ENCODE measurements at regions not wholly inside any gene's neighbourhood (a gene's known extent, or its start where the extent isn't known, plus 50 kb on each side); places are given as distances from the start of the nearest gene placed in this dataset.

DNA sequence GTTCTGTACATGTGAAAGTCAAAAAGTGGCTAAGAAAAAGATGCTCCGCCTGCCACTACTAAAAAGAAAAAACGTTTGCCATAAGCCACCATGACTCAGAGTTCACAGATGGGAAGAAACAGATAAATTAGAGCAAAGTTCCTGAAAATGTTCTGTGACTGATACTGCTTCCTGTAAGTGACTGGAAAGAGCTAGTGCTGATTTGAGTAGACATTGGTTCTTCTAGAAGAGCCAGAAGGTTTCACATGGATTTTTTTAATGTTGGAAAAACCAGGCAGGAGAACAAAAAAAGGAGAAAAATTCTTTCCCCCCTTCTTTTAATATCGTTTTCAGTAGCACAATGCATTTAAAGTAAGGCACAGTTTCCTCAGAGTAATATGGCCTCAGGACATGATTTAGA, 221.4 kb downstream of the HLX start:
- H3K9me3 ChIP-seq (ENCODE audit: control insufficient read depth, insufficient read depth, low read length) = no peaks in the 10 kb centered on the region
- no peaks in the 10 kb centered on the region for H3K4me1 ChIP-seq (ENCODE audit: control insufficient read depth, insufficient read depth, low read length)
- no peak overlapping the region for H3K9ac ChIP-seq (ENCODE audit: low read depth, low read length)

GRCh38 chr1:221101807-221102605, 222.8 kb downstream of the HLX start:
- Histone ChIP-seq H3K4me3 (ENCODE audit: low read depth, low read length) (no peak overlapping the region), H3K36me3 (ENCODE audit: control insufficient read depth, insufficient read depth, low read length) (no peaks in the 10 kb centered on the region), H3K9me3 (ENCODE audit: control insufficient read depth, insufficient read depth, low read length) (no peaks in the 10 kb centered on the region), H3K4me1 (ENCODE audit: control insufficient read depth, insufficient read depth, low read length) (no peaks in the 10 kb centered on the region), H3K9ac (ENCODE audit: low read depth, low read length) (no peak overlapping the region), H3K27me3 (ENCODE audit: control insufficient read depth, insufficient read depth, low read length) (no peaks in the 10 kb centered on the region)

More for the DNA sequence above, 221.4 kb downstream of the HLX start:
- no peaks in the 10 kb centered on the region for H3K36me3 ChIP-seq (ENCODE audit: control insufficient read depth, insufficient read depth, low read length)
- H3K27me3 ChIP-seq (ENCODE audit: control insufficient read depth, insufficient read depth, low read length) = no peaks in the 10 kb centered on the region
- no peak overlapping the region for H3K4me3 ChIP-seq (ENCODE audit: low read depth, low read length)

DNA sequence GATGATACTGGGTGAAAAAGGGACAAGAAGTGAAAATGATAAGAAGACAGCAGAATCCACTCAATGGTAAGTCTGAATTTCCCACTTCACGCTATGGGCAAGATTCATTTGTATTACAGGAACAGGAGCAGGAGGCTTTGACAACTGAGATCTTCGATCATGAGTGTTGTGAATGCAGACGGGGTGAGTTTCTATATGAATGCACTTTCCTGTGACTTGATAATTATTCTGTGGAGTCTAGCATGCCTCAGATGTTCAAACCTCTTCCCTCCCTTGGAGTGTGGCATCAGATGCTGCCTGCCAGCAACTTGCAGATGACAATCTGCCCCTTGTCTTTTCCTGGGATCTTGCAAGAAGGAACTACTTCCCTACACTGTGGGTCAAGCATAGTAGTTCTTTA, 225.4 kb downstream of the HLX start:
- H3K27me3 ChIP-seq (ENCODE audit: control insufficient read depth, insufficient read depth, low read length) = no peaks in the 10 kb centered on the region
- H3K36me3 ChIP-seq (ENCODE audit: control insufficient read depth, insufficient read depth, low read length) = no peaks in the 10 kb centered on the region
- no peaks in the 10 kb centered on the region for H3K4me1 ChIP-seq (ENCODE audit: control insufficient read depth, insufficient read depth, low read length)
- H3K4me3 ChIP-seq (ENCODE audit: low read depth, low read length) = no peak overlapping the region
- H3K9me3 ChIP-seq (ENCODE audit: control insufficient read depth, insufficient read depth, low read length) = no peaks in the 10 kb centered on the region
- no peak overlapping the region for H3K9ac ChIP-seq (ENCODE audit: low read depth, low read length)

- H3K4me3 ChIP-seq (ENCODE audit: low read depth, low read length) = no peak overlapping the region
- H3K9ac ChIP-seq (ENCODE audit: low read depth, low read length) = no peak overlapping the region
- no peaks in the 10 kb centered on the region for H3K9me3 ChIP-seq (ENCODE audit: control insufficient read depth, insufficient read depth, low read length)
- no peaks in the 10 kb centered on the region for H3K27me3 ChIP-seq (ENCODE audit: control insufficient read depth, insufficient read depth, low read length)
- H3K4me1 ChIP-seq (ENCODE audit: control insufficient read depth, insufficient read depth, low read length) = no peaks in the 10 kb centered on the region
- H3K36me3 ChIP-seq (ENCODE audit: control insufficient read depth, insufficient read depth, low read length) = no peaks in the 10 kb centered on the region
These were observed 226.3 kb downstream of the HLX start for GRCh38 chr1:221105578-221105977.

DNA sequence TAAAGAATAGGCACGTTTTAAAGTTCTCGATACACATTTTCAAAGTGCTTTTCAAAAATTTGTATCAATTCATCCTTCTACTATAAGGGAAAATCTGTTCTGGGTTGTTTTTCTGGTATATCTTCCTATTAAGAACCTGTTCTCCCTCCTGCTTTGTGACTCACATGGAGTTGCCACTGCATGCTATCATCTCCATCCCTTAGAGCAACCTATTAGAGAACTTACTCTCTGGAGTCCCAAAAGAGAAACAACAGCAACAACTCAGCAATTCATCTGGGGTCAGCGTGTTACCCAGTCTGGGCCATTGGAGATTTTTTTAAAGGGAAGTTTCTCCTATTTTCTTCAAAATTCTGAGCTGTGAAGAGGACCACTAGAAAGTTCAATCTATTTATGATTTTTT, 227.4 kb downstream of the HLX start:
- Histone ChIP-seq H3K4me3 (ENCODE audit: low read depth, low read length) (no peak overlapping the region), H3K27me3 (ENCODE audit: control insufficient read depth, insufficient read depth, low read length) (no peaks in the 10 kb centered on the region), H3K4me1 (ENCODE audit: control insufficient read depth, insufficient read depth, low read length) (no peaks in the 10 kb centered on the region), H3K9ac (ENCODE audit: low read depth, low read length) (no peak overlapping the region), H3K9me3 (ENCODE audit: control insufficient read depth, insufficient read depth, low read length) (no peaks in the 10 kb centered on the region), H3K36me3 (ENCODE audit: control insufficient read depth, insufficient read depth, low read length) (no peaks in the 10 kb centered on the region)

DNA sequence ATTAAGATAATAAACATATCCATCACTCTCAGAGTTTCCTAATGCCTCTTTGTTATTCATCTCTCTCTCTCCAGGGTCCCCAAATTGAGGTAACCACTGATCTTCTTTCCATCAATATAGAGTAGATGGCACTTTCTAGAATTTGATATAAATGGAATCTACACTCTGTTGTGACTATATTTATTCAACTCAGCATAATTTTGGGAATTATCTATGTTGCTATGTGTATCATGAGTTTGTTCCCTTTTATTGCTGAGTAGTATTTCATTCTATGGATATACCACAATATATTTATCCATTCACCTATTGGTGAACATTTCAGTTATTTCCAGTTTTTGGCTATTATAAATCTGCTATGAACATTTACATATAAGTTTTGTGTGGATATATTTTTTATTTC, 230.7 kb downstream of the HLX start:
- Histone ChIP-seq H3K9ac (ENCODE audit: low read depth, low read length) (no peak overlapping the region), H3K4me3 (ENCODE audit: low read depth, low read length) (no peak overlapping the region), H3K9me3 (ENCODE audit: control insufficient read depth, insufficient read depth, low read length) (no peaks in the 10 kb centered on the region), H3K4me1 (ENCODE audit: control insufficient read depth, insufficient read depth, low read length) (no peaks in the 10 kb centered on the region), H3K36me3 (ENCODE audit: control insufficient read depth, insufficient read depth, low read length) (no peaks in the 10 kb centered on the region), H3K27me3 (ENCODE audit: control insufficient read depth, insufficient read depth, low read length) (no peaks in the 10 kb centered on the region)

GRCh38 chr1:221117133-221117532, 237.9 kb downstream of the HLX start:
- H3K9me3 ChIP-seq (ENCODE audit: control insufficient read depth, insufficient read depth, low read length) = no peaks in the 10 kb centered on the region
- H3K27me3 ChIP-seq (ENCODE audit: control insufficient read depth, insufficient read depth, low read length) = no peaks in the 10 kb centered on the region
- no peaks in the 10 kb centered on the region for H3K4me1 ChIP-seq (ENCODE audit: control insufficient read depth, insufficient read depth, low read length)
- H3K4me3 ChIP-seq (ENCODE audit: low read depth, low read length) = no peak overlapping the region
- H3K9ac ChIP-seq (ENCODE audit: low read depth, low read length) = no peak overlapping the region
- H3K36me3 ChIP-seq (ENCODE audit: control insufficient read depth, insufficient read depth, low read length) = no peaks in the 10 kb centered on the region

DNA sequence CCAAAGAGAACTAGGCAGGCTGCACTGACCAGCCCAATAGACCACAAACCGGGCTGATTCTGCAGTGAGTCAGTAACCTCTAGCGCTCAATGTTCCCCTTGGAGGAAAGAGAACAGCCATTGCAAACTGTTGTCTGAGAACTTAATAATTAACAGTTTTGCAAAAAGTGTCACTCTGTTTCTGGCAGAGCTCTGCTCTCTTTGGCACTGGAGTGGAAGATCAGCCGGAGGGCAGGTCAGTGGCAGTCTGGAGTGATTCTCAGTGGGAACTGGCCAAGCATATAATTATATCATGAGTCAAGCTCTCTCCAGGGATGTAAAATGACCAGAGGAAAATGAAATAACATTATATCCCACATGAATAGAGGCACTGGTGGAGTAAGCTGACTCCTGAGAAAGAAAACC, 238.3 kb downstream of the HLX start:
- Histone ChIP-seq H3K27me3 (ENCODE audit: control insufficient read depth, insufficient read depth, low read length) (no peaks in the 10 kb centered on the region), H3K9ac (ENCODE audit: low read depth, low read length) (no peak overlapping the region), H3K4me3 (ENCODE audit: low read depth, low read length) (no peak overlapping the region), H3K36me3 (ENCODE audit: control insufficient read depth, insufficient read depth, low read length) (no peaks in the 10 kb centered on the region), H3K9me3 (ENCODE audit: control insufficient read depth, insufficient read depth, low read length) (no peaks in the 10 kb centered on the region), H3K4me1 (ENCODE audit: control insufficient read depth, insufficient read depth, low read length) (no peaks in the 10 kb centered on the region)

DNA sequence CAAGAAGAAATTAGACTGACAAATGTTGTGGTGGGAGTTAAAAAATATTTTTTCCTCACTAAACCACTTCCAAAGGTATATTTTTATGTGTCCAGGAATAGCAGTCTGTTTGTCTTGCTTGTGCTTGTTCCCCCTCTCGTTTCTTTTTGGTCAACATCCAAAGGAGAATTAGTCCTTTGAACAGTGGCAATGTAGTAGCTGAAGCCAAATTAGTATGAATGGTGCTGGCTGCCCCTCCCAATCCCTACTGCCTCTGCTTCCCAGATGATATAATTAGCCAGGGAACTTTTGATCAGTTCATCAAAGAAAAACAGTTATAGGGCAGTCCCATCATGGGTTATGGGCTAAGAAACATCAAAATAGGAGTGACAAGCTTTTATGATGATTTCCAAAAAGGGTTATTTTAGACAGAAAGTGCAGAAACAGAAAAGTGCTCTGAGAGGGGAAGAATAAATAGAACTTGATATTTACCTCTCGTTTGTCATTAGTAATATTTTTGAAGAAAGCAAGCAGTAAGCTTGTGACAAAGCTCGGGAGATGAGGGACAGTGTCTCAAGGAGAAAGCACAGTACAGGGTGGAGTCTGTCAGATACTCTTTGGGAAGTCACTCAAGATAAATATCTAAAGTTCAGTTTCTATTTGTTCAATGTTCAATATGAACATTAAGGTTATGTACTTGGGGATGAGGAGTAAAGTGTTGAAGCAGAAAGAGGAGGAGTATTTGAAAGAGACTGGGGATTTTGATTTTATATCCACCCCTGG, 239.1 kb downstream of the HLX start:
- H3K36me3 ChIP-seq (ENCODE audit: control insufficient read depth, insufficient read depth, low read length) = no peaks in the 10 kb centered on the region
- no peaks in the 10 kb centered on the region for H3K27me3 ChIP-seq (ENCODE audit: control insufficient read depth, insufficient read depth, low read length)
- H3K9me3 ChIP-seq (ENCODE audit: control insufficient read depth, insufficient read depth, low read length) = no peaks in the 10 kb centered on the region
- no peak overlapping the region for H3K9ac ChIP-seq (ENCODE audit: low read depth, low read length)
- H3K4me3 ChIP-seq (ENCODE audit: low read depth, low read length) = no peak overlapping the region
- H3K4me1 ChIP-seq (ENCODE audit: control insufficient read depth, insufficient read depth, low read length) = no peaks in the 10 kb centered on the region

GRCh38 chr1:221118938-221119320, 239.7 kb downstream of the HLX start:
- Histone ChIP-seq H3K4me3 (ENCODE audit: low read depth, low read length) (no peak overlapping the region), H3K36me3 (ENCODE audit: control insufficient read depth, insufficient read depth, low read length) (no peaks in the 10 kb centered on the region), H3K9ac (ENCODE audit: low read depth, low read length) (no peak overlapping the region), H3K9me3 (ENCODE audit: control insufficient read depth, insufficient read depth, low read length) (no peaks in the 10 kb centered on the region), H3K4me1 (ENCODE audit: control insufficient read depth, insufficient read depth, low read length) (no peaks in the 10 kb centered on the region), H3K27me3 (ENCODE audit: control insufficient read depth, insufficient read depth, low read length) (no peaks in the 10 kb centered on the region)

- H3K4me3 ChIP-seq (ENCODE audit: low read depth, low read length) = no peak overlapping the region
- H3K9ac ChIP-seq (ENCODE audit: low read depth, low read length) = no peak overlapping the region
- no peaks in the 10 kb centered on the region for H3K9me3 ChIP-seq (ENCODE audit: control insufficient read depth, insufficient read depth, low read length)
- H3K27me3 ChIP-seq (ENCODE audit: control insufficient read depth, insufficient read depth, low read length) = no peaks in the 10 kb centered on the region
- no peaks in the 10 kb centered on the region for H3K4me1 ChIP-seq (ENCODE audit: control insufficient read depth, insufficient read depth, low read length)
- H3K36me3 ChIP-seq (ENCODE audit: control insufficient read depth, insufficient read depth, low read length) = no peaks in the 10 kb centered on the region
These were observed 243.3 kb downstream of the HLX start for GRCh38 chr1:221122501-221122900.

DNA sequence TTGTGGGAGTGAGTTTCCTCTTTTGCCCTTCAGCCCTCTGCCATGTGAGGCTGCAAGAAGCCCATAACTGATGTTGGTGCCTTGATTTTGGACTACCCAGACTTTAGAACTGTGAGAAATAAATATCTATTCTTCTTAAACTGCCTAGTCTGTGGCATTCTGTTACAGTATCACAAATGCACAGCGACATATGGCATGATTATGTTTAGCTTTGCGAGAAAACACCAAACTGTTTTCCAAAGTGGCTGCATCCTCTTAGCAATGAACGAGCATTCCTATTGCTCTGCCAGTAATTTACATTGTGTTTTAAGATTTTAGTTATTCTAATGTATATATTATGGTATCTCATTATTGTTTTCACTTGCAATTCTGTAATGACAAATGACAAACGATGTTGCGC, 246.7 kb downstream of the HLX start:
- H3K9me3 ChIP-seq (ENCODE audit: control insufficient read depth, insufficient read depth, low read length) = no peaks in the 10 kb centered on the region
- no peak overlapping the region for H3K9ac ChIP-seq (ENCODE audit: low read depth, low read length)
- no peaks in the 10 kb centered on the region for H3K4me1 ChIP-seq (ENCODE audit: control insufficient read depth, insufficient read depth, low read length)
- no peak overlapping the region for H3K4me3 ChIP-seq (ENCODE audit: low read depth, low read length)
- no peaks in the 10 kb centered on the region for H3K36me3 ChIP-seq (ENCODE audit: control insufficient read depth, insufficient read depth, low read length)
- no peaks in the 10 kb centered on the region for H3K27me3 ChIP-seq (ENCODE audit: control insufficient read depth, insufficient read depth, low read length)
